Heart left ventricle (tissue), 16 donors: ENCODE measurements at regions not wholly inside any gene's neighbourhood (a gene's known extent, or its start where the extent isn't known, plus 50 kb on each side); places are given as distances from the start of the nearest gene placed in this dataset.

ENCODE experiments used
- ATAC-seq, 4 donors: fragments of 200-7000 bp; cut with Tn5 transposase; one replicate each; pipeline ENCODE4 v1.9.1; 2020 to 2022; ENCODE audit warnings: moderate library complexity in 4 of 4, mild to moderate bottlenecking in 3 of 4, moderate number of reproducible peaks in 1 of 4
- DNase-seq, 5 donors: peaks; one replicate each; pipeline ENCODE4 v3.0.0-alpha.2; 2020
- H3K27ac ChIP-seq, 12 donors: fragments of 200-600 bp; sonication (generic) in 4 of 12; one replicate each; pipeline versions ENCODE4 v1.5.0 to v1.8.0; 2016 to 2022; ENCODE audit warnings: mild to moderate bottlenecking in 2 of 12
- H3K27me3 ChIP-seq, 9 donors: fragments of 200-600 bp; sonication (generic) in 2 of 9; one replicate each; pipeline versions ENCODE4 v1.5.1 to v1.8.0; 2016 to 2022; ENCODE audit warnings: mild to moderate bottlenecking in 3 of 9
- H3K36me3 ChIP-seq, 9 donors: fragments of 200-600 bp; sonication (generic) in 2 of 9; one replicate each; pipeline versions ENCODE4 v1.5.0 to v1.8.0; 2018 to 2022; ENCODE audit warnings: mild to moderate bottlenecking in 2 of 9
- H3K4me1 ChIP-seq, 12 donors: fragments of 200-600 bp; sonication (generic) in 4 of 12; one replicate each; pipeline versions ENCODE4 v1.5.0 to v1.8.0; 2016 to 2022; ENCODE audit warnings: mild to moderate bottlenecking in 3 of 12
- H3K4me3 ChIP-seq, 12 donors: fragments of 200-600 bp; sonication (generic) in 4 of 12; one replicate each; pipeline versions ENCODE4 v1.5.0 to v1.8.0; 2017 to 2022; ENCODE audit warnings: mild to moderate bottlenecking in 9 of 12, moderate library complexity in 4 of 12
- H3K9me3 ChIP-seq, 12 donors: fragments of 200-600 bp; sonication (generic) in 4 of 12; one replicate each; pipeline versions ENCODE4 v1.5.0 to v1.8.0; 2016 to 2022; ENCODE audit warnings: mild to moderate bottlenecking in 1 of 12
- CTCF ChIP-seq, 12 donors: fragments of 200-600 bp; sonication (generic) in 4 of 12; IDR thresholded peaks; one replicate each; pipeline versions ENCODE4 v1.5.0 to v1.8.0; 2018 to 2022; ENCODE audit warnings: antibody characterized with exemption in 12 of 12, mild to moderate bottlenecking in 5 of 12
- POLR2A ChIP-seq, 2 donors: fragments of 450-650 bp; IDR thresholded peaks; one replicate each; pipeline ENCODE4 v1.6.1; 2017; ENCODE audit warnings: antibody characterized with exemption in 2 of 2, mild to moderate bottlenecking in 2 of 2, moderate library complexity in 2 of 2
- WGBS, 4 donors: extraction: QIAGEN DNeasy Blood & Tissue Kit in 2 of 4; methylation state at CpG; one replicate each; pipeline versions ENCODE4 v1.1.5 to v1.1.7; 2013 to 2018; 5-methylcytosine and 5-hydroxymethylcytosine counted together
- intact Hi-C, 10 donors: fragments of 100-400 bp; cut with DNase I; formaldehyde crosslinking; loops; one replicate each; pipeline versions ENCODE4 v1.11.1 to v1.14.2; 2022
- donor health status: ischemic (EF 13 %, LVEDD 7.1; RV severe dilation, severe dysfunction).
- donor health status: healthy with polysubstance abuse.
- donor health status: DM: no; HTN: yes; CAD: no.
- donor health status: DM: no; HTN: no; CAD: no.
- donor health status: ischemic (EF 25% LVEDD 6.9; RV normal size, moderate dysfunction).
- donor health status: ischemic (EF 25% LVEDD 5.7; RV mildly dilated, moderate dysfunction).
- donor health status: healthy.
- donor health status: DM: yes; HTN: yes; CAD: no.
- donor health status: ischemic (EF 35%, LVEDD 5.7; RV mildly dilated, moderate dysfunction).
- donor health status: nonischemic (EF 11% LVEDD 7.7; RV severe dilation, severe dysfunction).
- donor health status: DM: yes; HTN: yes; CAD: no.
- donor health status: PGD.
- donor health status: ischemic (EF 29% LVEDD 5.4; RV normal size, mild dysfunction).
- donor health status: nonischemic (EF 23%, LVEDD 6.1; RV moderate dilation, normal function).

- no peaks in the 10 kb centered on the region for H3K9me3 ChIP-seq
- WGBS, 4 donors, result 64 to 78% (median 69%) methylated on average over 5 of the region's 5 CpGs
- H3K27ac ChIP-seq, result peak overlapping the region in 9 of 12 donors; percentile 9 to 69 (median 48)
- H3K36me3 ChIP-seq, result no peaks in the 10 kb centered on the region
- TF ChIP-seq POLR2A (IDR thresholded peaks at IDR 0.05), result no peak
- no peak for TF ChIP-seq CTCF (IDR thresholded peaks at IDR 0.05)
- peaks cover 0 to 21% (median 2%) of the 10 kb centered on the region in 12 donors for H3K4me1 ChIP-seq
- ATAC-seq (peak; percentile 68 to 81 (median 75)), DNase-seq (peak in 4 of 5 donors; percentile 33 to 62 (median 48))
- no peaks in the 10 kb centered on the region for H3K27me3 ChIP-seq
- no peak overlapping the region for H3K4me3 ChIP-seq
- intact Hi-C loops, result loop anchor here in 5 of 10 donors (2.0 to 10.0 kb wide), 10 partner anchors 79 to 569 kb away; no protein-coding TSS in a partner anchor
Observed at GRCh38 chr15:95843241-95843910, 487.1 kb upstream of the NR2F2 start.

- Histone ChIP-seq H3K36me3 (no peaks in the 10 kb centered on the region), H3K4me1 (peaks cover 0 to 9% (median 0%) of the 10 kb centered on the region in 12 donors), H3K27ac (peak overlapping the region; percentile 20 to 74 (median 52)), H3K27me3 (no peaks in the 10 kb centered on the region), H3K4me3 (no peak overlapping the region), H3K9me3 (no peaks in the 10 kb centered on the region)
- DNase-seq (peak; percentile 65 to 79 (median 70)), ATAC-seq (peak; percentile 36 to 77 (median 63))
- no peak for TF ChIP-seq CTCF (IDR thresholded peaks at IDR 0.05)
- TF ChIP-seq POLR2A (IDR thresholded peaks at IDR 0.05), result no peak
- intact Hi-C loops, result loop anchor here in 5 of 10 donors (10.0 kb wide), 8 partner anchors 81 to 571 kb away; no protein-coding TSS in a partner anchor
- 72 to 86% (median 78%) methylated on average over 13 of the region's 13 CpGs for WGBS, 4 donors
Observed at GRCh38 chr15:95845862-95846515, 484.5 kb upstream of the NR2F2 start.

GRCh38 chr15:95848126-95848525 lies 482.4 kb upstream of the NR2F2 start:
- H3K4me1 ChIP-seq, result peaks cover 0 to 6% (median 0%) of the 10 kb centered on the region in 12 donors
- TF ChIP-seq CTCF (IDR thresholded peaks at IDR 0.05), result no peak
- no peak for TF ChIP-seq POLR2A (IDR thresholded peaks at IDR 0.05)
- peaks cover 0 to 12% (median 0%) of the 10 kb centered on the region in 12 donors for H3K9me3 ChIP-seq
- H3K4me3 ChIP-seq, result no peak overlapping the region
- ATAC-seq (no peak), DNase-seq (no peak)
- no peak overlapping the region for H3K27ac ChIP-seq
- H3K36me3 ChIP-seq, result no peaks in the 10 kb centered on the region
- WGBS, 4 donors, result 59 to 73% (median 67%) methylated on average over 1 of the region's 1 CpG
- intact Hi-C loops, result loop anchor here in 5 of 10 donors (10.0 kb wide), 8 partner anchors 83 to 573 kb away; no protein-coding TSS in a partner anchor
- H3K27me3 ChIP-seq, result no peaks in the 10 kb centered on the region

- H3K27ac ChIP-seq, result no peak overlapping the region
- H3K4me3 ChIP-seq, result no peak overlapping the region
- H3K27me3 ChIP-seq, result no peaks in the 10 kb centered on the region
- no peaks in the 10 kb centered on the region for H3K36me3 ChIP-seq
- 95 to 98% (median 97%) methylated on average over 2 of the region's 2 CpGs for WGBS, 4 donors
- no peaks in the 10 kb centered on the region for H3K4me1 ChIP-seq
- DNase-seq, result no peak
- TF ChIP-seq POLR2A (IDR thresholded peaks at IDR 0.05) (no peak), CTCF (IDR thresholded peaks at IDR 0.05) (no peak)
- ATAC-seq, result no peak
- intact Hi-C loops, result no loop called here
- H3K9me3 ChIP-seq, result peaks cover 0 to 12% (median 0%) of the 10 kb centered on the region in 12 donors
Observed at GRCh38 chr15:95850837-95851236, 479.7 kb upstream of the NR2F2 start.
